Esophagus squamous epithelium (tissue), 5 donors: ENCODE measurements at regions not wholly inside any gene's neighbourhood (a gene's known extent, or its start where the extent isn't known, plus 50 kb on each side); places are given as distances from the start of the nearest gene placed in this dataset.

Experiments used
- DNase-seq: peaks from one replicate; lab custom pipeline; 2025; lab: John Stamatoyannopoulos, UW
- H3K27ac ChIP-seq, 4 donors: fragments of 200-600 bp; sonication (generic); one replicate each; pipeline ENCODE4 v1.5.1; 2016 to 2019; ENCODE audit warnings: mild to moderate bottlenecking in 1 of 4
- H3K27me3 ChIP-seq, 4 donors: fragments of 200-600 bp; sonication (generic); 1 replicate in 3 of 4; 2 replicates in 1 of 4; pipeline versions ENCODE4 v1.5.1 to v1.6.0; 2017 to 2021; ENCODE audit warnings: antibody characterized with exemption in 1 of 4
- H3K36me3 ChIP-seq, 3 donors: fragments of 200-600 bp; sonication (generic); one replicate each; pipeline ENCODE4 v1.5.1; 2016 to 2019
- H3K4me1 ChIP-seq, 3 donors: fragments of 200-600 bp; sonication (generic); one replicate each; pipeline ENCODE4 v1.5.1; 2017 to 2019
- H3K4me3 ChIP-seq, 4 donors: fragments of 200-600 bp; sonication (generic); 1 replicate in 3 of 4; 2 replicates in 1 of 4; pipeline ENCODE4 v1.5.1; 2016 to 2019; ENCODE audit warnings: mild to moderate bottlenecking in 2 of 4, moderate library complexity in 1 of 4
- H3K9me3 ChIP-seq, 3 donors: fragments of 200-600 bp; sonication (generic); one replicate each; pipeline ENCODE4 v1.5.1; 2016 to 2019
- CTCF ChIP-seq, 6 experiments: fragments of 450-650 bp in 4 of 6; fragments of 200-600 bp in 2 of 6; sonication (generic) in 2 of 6; IDR thresholded peaks; one replicate each; pipeline ENCODE4 v1.5.1; 2016 to 2019; ENCODE audit warnings: antibody characterized with exemption in 6 of 6, mild to moderate bottlenecking in 4 of 6, moderate library complexity in 4 of 6
- POLR2A ChIP-seq, 4 donors: fragments of 450-650 bp; IDR thresholded peaks; one replicate each; pipeline ENCODE4 v1.6.1; 2017; ENCODE audit warnings: antibody characterized with exemption in 4 of 4, mild to moderate bottlenecking in 4 of 4, moderate library complexity in 3 of 4
- WGBS, 2 donors: methylation state at CpG; one replicate each; pipeline ENCODE4 v1.1.5; 2018; 5-methylcytosine and 5-hydroxymethylcytosine counted together
- intact Hi-C: fragments of 100-400 bp; cut with DNase I; formaldehyde crosslinking; loops from one replicate; pipeline ENCODE4 v1.15.0; 2022
- donor health status: DM: yes; HTN: yes; CAD: no.

- no peak for TF ChIP-seq POLR2A (IDR thresholded peaks at IDR 0.05)
- TF ChIP-seq CTCF (IDR thresholded peaks at IDR 0.05) = no peak
- intact Hi-C loops = no loop called here
- no peaks in the 10 kb centered on the region for H3K4me1 ChIP-seq
These were observed 792.0 kb upstream of the MAN1A1 start for GRCh38 chr6:120141601-120142000.

DNA sequence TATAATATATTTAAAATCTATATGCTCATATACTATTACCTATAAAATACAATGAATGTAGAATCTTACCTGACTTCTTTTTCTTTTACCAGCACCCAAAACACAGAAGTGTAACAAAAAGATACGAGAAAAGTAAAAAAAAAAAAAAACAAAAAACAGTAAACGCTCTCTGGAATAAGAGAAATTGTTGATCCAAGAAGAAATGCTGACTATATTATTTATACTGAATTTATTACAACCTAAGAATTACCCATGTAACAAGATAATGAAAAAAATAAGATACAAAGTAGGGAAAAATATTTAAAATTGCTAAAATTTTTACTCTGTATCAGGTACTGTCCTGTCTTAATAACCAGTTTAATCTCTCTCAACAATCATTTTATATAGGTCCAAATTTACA, 787.9 kb upstream of the MAN1A1 start:
- no peaks in the 10 kb centered on the region for H3K36me3 ChIP-seq
- TF ChIP-seq POLR2A (IDR thresholded peaks at IDR 0.05) = no peak
- H3K27me3 ChIP-seq = no peaks in the 10 kb centered on the region
- H3K4me1 ChIP-seq = no peaks in the 10 kb centered on the region
- whole genome bisulfite sequencing, 2 donors = 63 to 80% methylated on average over 2 of the region's 2 CpGs
- H3K27ac ChIP-seq = no peak overlapping the region
- no peak for DNase-seq
- no peak overlapping the region for H3K4me3 ChIP-seq
- no peaks in the 10 kb centered on the region for H3K9me3 ChIP-seq
- intact Hi-C loops = no loop called here

More at GRCh38 chr6:120141601-120142000, 792.0 kb upstream of the MAN1A1 start:
- no peak overlapping the region for H3K4me3 ChIP-seq
- H3K9me3 ChIP-seq = no peaks in the 10 kb centered on the region
- DNase-seq = no peak
- no peaks in the 10 kb centered on the region for H3K36me3 ChIP-seq
- H3K27ac ChIP-seq = no peak overlapping the region
- no peaks in the 10 kb centered on the region for H3K27me3 ChIP-seq
- WGBS, 2 donors = 51 to 58% methylated on average over 3 to 5 of the region's 5 CpGs

DNA sequence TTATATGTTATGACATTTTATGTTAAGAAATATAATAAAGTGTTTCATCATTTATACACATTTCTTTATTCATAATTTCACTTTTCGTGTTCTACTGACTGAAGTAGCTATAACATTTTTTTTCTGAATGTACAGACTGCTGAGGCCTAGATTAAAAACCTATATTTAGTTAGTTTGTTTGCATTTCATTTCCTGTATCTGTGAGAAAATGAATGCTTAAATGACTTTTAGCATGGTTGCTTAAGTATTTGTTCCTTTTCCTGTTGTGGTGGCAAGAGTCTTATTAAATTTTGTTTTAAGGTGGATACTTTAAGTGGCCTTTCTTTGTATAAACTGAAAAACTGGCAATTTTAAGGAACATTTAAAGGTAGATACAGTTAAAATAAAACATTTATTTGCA, 779.7 kb upstream of the MAN1A1 start:
- Histone ChIP-seq H3K27me3 (no peaks in the 10 kb centered on the region), H3K27ac (no peak overlapping the region), H3K36me3 (no peaks in the 10 kb centered on the region), H3K4me3 (no peak overlapping the region), H3K4me1 (no peaks in the 10 kb centered on the region), H3K9me3 (no peaks in the 10 kb centered on the region)
- 47% methylated on average over 1 of the region's 1 CpG for WGBS, 2 donors
- TF ChIP-seq POLR2A (IDR thresholded peaks at IDR 0.05) = no peak
- TF ChIP-seq CTCF (IDR thresholded peaks at IDR 0.05) = no peak
- DNase-seq = no peak
- intact Hi-C loops = no loop called here

- intact Hi-C loops = no loop called here
- H3K4me1 ChIP-seq = no peaks in the 10 kb centered on the region
These were observed 772.8 kb upstream of the MAN1A1 start for GRCh38 chr6:120122401-120122800.

GRCh38 chr6:120116343-120116742, 766.8 kb upstream of the MAN1A1 start:
- Histone ChIP-seq H3K27me3 (no peaks in the 10 kb centered on the region), H3K4me1 (no peaks in the 10 kb centered on the region), H3K27ac (no peak overlapping the region), H3K36me3 (no peaks in the 10 kb centered on the region), H3K4me3 (no peak overlapping the region), H3K9me3 (no peaks in the 10 kb centered on the region)
- TF ChIP-seq POLR2A (IDR thresholded peaks at IDR 0.05) (no peak), CTCF (IDR thresholded peaks at IDR 0.05) (no peak)
- intact Hi-C loops = no loop called here
- no peak for DNase-seq
- WGBS, 2 donors = 47 to 54% methylated on average over 2 of the region's 2 CpGs

More at GRCh38 chr6:120122401-120122800, 772.8 kb upstream of the MAN1A1 start:
- Histone ChIP-seq H3K27ac (no peak overlapping the region), H3K4me3 (no peak overlapping the region), H3K27me3 (no peaks in the 10 kb centered on the region), H3K9me3 (no peaks in the 10 kb centered on the region), H3K36me3 (no peaks in the 10 kb centered on the region)
- 39 to 54% methylated on average over 2 of the region's 2 CpGs for WGBS, 2 donors
- TF ChIP-seq POLR2A (IDR thresholded peaks at IDR 0.05) (no peak), CTCF (IDR thresholded peaks at IDR 0.05) (no peak)
- DNase-seq = no peak

- Histone ChIP-seq H3K4me1 (no peaks in the 10 kb centered on the region), H3K9me3 (no peaks in the 10 kb centered on the region), H3K27ac (no peak overlapping the region), H3K4me3 (no peak overlapping the region), H3K36me3 (no peaks in the 10 kb centered on the region), H3K27me3 (no peaks in the 10 kb centered on the region)
- TF ChIP-seq CTCF (IDR thresholded peaks at IDR 0.05) = no peak
- TF ChIP-seq POLR2A (IDR thresholded peaks at IDR 0.05) = no peak
- DNase-seq = no peak
- intact Hi-C loops = no loop called here
These were observed 763.4 kb upstream of the MAN1A1 start for GRCh38 chr6:120112980-120113379.
